Smooth muscle cell (in vitro differentiated cells): ENCODE measurements at regions not wholly inside any gene's neighbourhood (a gene's known extent, or its start where the extent isn't known, plus 50 kb on each side); places are given as distances from the start of the nearest gene placed in this dataset.

Experiments used
- DNase-seq: peaks from one replicate; lab custom pipeline; 2025; ENCODE audit not compliant: unreplicated experiment; lab: John Stamatoyannopoulos, UW
- H2AFZ ChIP-seq: fragments of 200-600 bp; sonication (generic); 2 replicates; pipeline ENCODE4 v1.6.0; 2016; ENCODE audit warnings: antibody characterized with exemption, low read depth, mild to moderate bottlenecking
- H3F3A ChIP-seq: fragments of 200-600 bp; sonication (generic); 2 replicates; pipeline ENCODE4 v1.6.0; 2017; ENCODE audit warnings: antibody characterized with exemption, low read depth
- H3K27ac ChIP-seq: fragments of 200-600 bp; sonication (generic); 2 replicates; pipeline ENCODE4 v1.5.1; 2016; ENCODE audit warnings: low read depth, mild to moderate bottlenecking
- H3K27me3 ChIP-seq: fragments of 200-600 bp; sonication (generic); 2 replicates; pipeline ENCODE4 v1.6.1; 2016; ENCODE audit warnings: low read depth, mild to moderate bottlenecking
- H3K36me3 ChIP-seq: fragments of 200-600 bp; sonication (generic); 2 replicates; pipeline ENCODE4 v1.5.1; 2016; ENCODE audit warnings: low read depth
- H3K4me1 ChIP-seq: fragments of 200-600 bp; sonication (generic); 2 replicates; pipeline ENCODE4 v1.5.1; 2016; ENCODE audit warnings: low read depth
- H3K4me2 ChIP-seq: fragments of 200-600 bp; sonication (generic); 2 replicates; pipeline ENCODE4 v1.6.0; 2016; ENCODE audit warnings: mild to moderate bottlenecking
- H3K4me3 ChIP-seq: fragments of 200-600 bp; sonication (generic); 2 replicates; pipeline ENCODE4 v1.5.1; 2016; ENCODE audit warnings: mild to moderate bottlenecking
- H3K79me2 ChIP-seq: fragments of 200-600 bp; sonication (generic); 2 replicates; pipeline ENCODE4 v1.6.0; 2016; ENCODE audit warnings: low read depth, mild to moderate bottlenecking
- H3K9ac ChIP-seq: fragments of 200-600 bp; sonication (generic); 2 replicates; pipeline ENCODE4 v1.6.0; 2016; ENCODE audit warnings: low read depth
- H3K9me3 ChIP-seq: fragments of 200-600 bp; sonication (generic); replicated peaks from 2 replicates; pipeline ENCODE4 v1.5.1; 2016; ENCODE audit warnings: low read depth
- H4K20me1 ChIP-seq: fragments of 200-600 bp; sonication (generic); 2 replicates; pipeline ENCODE4 v1.6.0; 2016; ENCODE audit warnings: low read depth
- CTCF ChIP-seq: fragments of 200-600 bp; sonication (generic); IDR thresholded peaks from 2 replicates; pipeline ENCODE4 v1.5.1; 2017; ENCODE audit warnings: borderline replicate concordance, mild to moderate bottlenecking, antibody characterized with exemption; ENCODE audit not compliant: insufficient read depth, poor library complexity, severe bottlenecking
- whole genome bisulfite sequencing: methylation state at CpG from one replicate; pipeline ENCODE4 v1.1.7; 2016; ENCODE audit warnings: low lambda C conversion rate; 5-methylcytosine and 5-hydroxymethylcytosine counted together

GRCh38 chr5:97979740-97980139, 793.7 kb upstream of the RGMB start:
- no peaks in the 10 kb centered on the region for H3K9me3 ChIP-seq
- no peak overlapping the region for H3K4me3 ChIP-seq
- no peak for TF ChIP-seq CTCF

GRCh38 chr5:97980291-97980690, 793.2 kb upstream of the RGMB start:
- DNase-seq = no peak
- H3K27ac ChIP-seq = no peak overlapping the region
- no peaks in the 10 kb centered on the region for H3K36me3 ChIP-seq
- H3K79me2 ChIP-seq = no peaks in the 10 kb centered on the region
- no peaks in the 10 kb centered on the region for H3K9me3 ChIP-seq
- no peak overlapping the region for H3K4me2 ChIP-seq
- H3F3A ChIP-seq = no peaks in the 10 kb centered on the region
- no peak overlapping the region for H3K9ac ChIP-seq
- H3K4me1 ChIP-seq = no peaks in the 10 kb centered on the region
- TF ChIP-seq CTCF = no peak
- peak overlapping the region; percentile 8 for H2AFZ ChIP-seq
- H3K27me3 ChIP-seq = no peaks in the 10 kb centered on the region
- no peak overlapping the region for H3K4me3 ChIP-seq
- no peaks in the 10 kb centered on the region for H4K20me1 ChIP-seq
- WGBS = 96% methylated on average over 1 of the region's 1 CpG

More at GRCh38 chr5:97979740-97980139, 793.7 kb upstream of the RGMB start:
- Histone ChIP-seq H3F3A (no peaks in the 10 kb centered on the region), H3K27me3 (no peaks in the 10 kb centered on the region), H3K79me2 (no peaks in the 10 kb centered on the region), H3K4me1 (no peaks in the 10 kb centered on the region), H4K20me1 (no peaks in the 10 kb centered on the region), H3K27ac (no peak overlapping the region), H3K9ac (no peak overlapping the region), H3K4me2 (no peak overlapping the region), H3K36me3 (no peaks in the 10 kb centered on the region), H2AFZ (no peak overlapping the region)
- DNase-seq = no peak
- 69% methylated on average over 3 of the region's 3 CpGs for WGBS

- DNase-seq = no peak
- H2AFZ ChIP-seq = no peak overlapping the region
- H3K9ac ChIP-seq = peak overlapping the region; percentile 32
- H3K27me3 ChIP-seq = no peaks in the 10 kb centered on the region
- no peaks in the 10 kb centered on the region for H3K36me3 ChIP-seq
- no peaks in the 10 kb centered on the region for H4K20me1 ChIP-seq
- H3F3A ChIP-seq = no peaks in the 10 kb centered on the region
- no peak for TF ChIP-seq CTCF
- peak overlapping the region; percentile 14 for H3K4me2 ChIP-seq
- H3K4me3 ChIP-seq = no peak overlapping the region
- no peak overlapping the region for H3K27ac ChIP-seq
- 28% methylated on average over 4 of the region's 4 CpGs for WGBS
- H3K79me2 ChIP-seq = no peaks in the 10 kb centered on the region
- H3K4me1 ChIP-seq = no peaks in the 10 kb centered on the region
- no peaks in the 10 kb centered on the region for H3K9me3 ChIP-seq
These were observed 787.4 kb upstream of the RGMB start for GRCh38 chr5:97986069-97986468.

- H3K36me3 ChIP-seq = no peaks in the 10 kb centered on the region
- no peak overlapping the region for H3K9ac ChIP-seq
- WGBS = 94% methylated on average over 7 of the region's 7 CpGs
- H3K4me3 ChIP-seq = no peak overlapping the region
- H3K4me1 ChIP-seq = no peaks in the 10 kb centered on the region
- H3K27ac ChIP-seq = no peak overlapping the region
- no peaks in the 10 kb centered on the region for H3K27me3 ChIP-seq
- no peaks in the 10 kb centered on the region for H3F3A ChIP-seq
- no peaks in the 10 kb centered on the region for H3K9me3 ChIP-seq
- TF ChIP-seq CTCF = no peak
- DNase-seq = no peak
- H3K4me2 ChIP-seq = no peak overlapping the region
- no peaks in the 10 kb centered on the region for H3K79me2 ChIP-seq
- H4K20me1 ChIP-seq = no peaks in the 10 kb centered on the region
- H2AFZ ChIP-seq = no peak overlapping the region
These were observed 782.2 kb upstream of the RGMB start for GRCh38 chr5:97991236-97991635.
